Retinal pigment epithelial cell (primary cell): ENCODE measurements at regions not wholly inside any gene's neighbourhood (a gene's known extent, or its start where the extent isn't known, plus 50 kb on each side); places are given as distances from the start of the nearest gene placed in this dataset.

ENCODE experiments used
- DNase-seq: peaks from one replicate; pipeline ENCODE4 v3.0.0-alpha.2; 2010; ENCODE audit warnings: low read depth
- H3K4me3 ChIP-seq: 2 replicates; pipeline ENCODE4 v1.5.1; 2011; ENCODE audit warnings: mild to moderate bottlenecking, low read length, control low read depth, moderate library complexity
- CTCF ChIP-seq: conservative IDR thresholded peaks from 2 replicates; pipeline ENCODE4 v1.5.1; 2011; ENCODE audit warnings: low read depth, low read length, control low read depth, inconsistent platforms

GRCh38 chr3:87423336-87423735 lies 147.0 kb upstream of the POU1F1 start:
- H3K4me3 ChIP-seq: no peak overlapping the region
- TF ChIP-seq CTCF: no peak
- DNase-seq: no peak

GRCh38 chr3:87422333-87422732 lies 145.9 kb upstream of the POU1F1 start:
- DNase-seq: no peak
- H3K4me3 ChIP-seq: no peak overlapping the region
- no peak for TF ChIP-seq CTCF

- H3K4me3 ChIP-seq: no peak overlapping the region
- TF ChIP-seq CTCF: no peak
Observed at GRCh38 chr3:87420171-87420570, 143.8 kb upstream of the POU1F1 start.

GRCh38 chr3:87414271-87414670 lies 137.9 kb upstream of the POU1F1 start:
- no peak for TF ChIP-seq CTCF
- no peak for DNase-seq
- H3K4me3 ChIP-seq: no peak overlapping the region

More at GRCh38 chr3:87420171-87420570, 143.8 kb upstream of the POU1F1 start:
- no peak for DNase-seq

- no peak for TF ChIP-seq CTCF
- no peak for DNase-seq
- H3K4me3 ChIP-seq: no peak overlapping the region
Observed at GRCh38 chr3:87413814-87414213, 137.4 kb upstream of the POU1F1 start.

GRCh38 chr3:87410110-87410509 lies 133.7 kb upstream of the POU1F1 start:
- TF ChIP-seq CTCF: no peak
- no peak for DNase-seq
- H3K4me3 ChIP-seq: no peak overlapping the region

GRCh38 chr3:87398168-87398801 lies 121.9 kb upstream of the POU1F1 start:
- TF ChIP-seq CTCF: no peak
- no peak overlapping the region for H3K4me3 ChIP-seq
- DNase-seq: no peak
